ENCODE measurements at regions not wholly inside any gene's neighbourhood (a gene's known extent, or its start where the extent isn't known, plus 50 kb on each side); places are given as distances from the start of the nearest gene placed in this dataset.

- DNase-seq = no peak
- Histone ChIP-seq H3K9me3 (replicated peaks) (no peaks in the 10 kb centered on the region), H3K27ac (replicated peaks) (no peak overlapping the region), H3K27me3 (ENCODE audit: low read depth) (no peaks in the 10 kb centered on the region), H3K4me1 (no peaks in the 10 kb centered on the region), H3K4me3 (no peak overlapping the region), H3K36me3 (no peaks in the 10 kb centered on the region)
- intact Hi-C loops (cut with micrococcal nuclease) = no loop called here
- no peak for TF ChIP-seq CTCF (IDR thresholded peaks at IDR 0.05; ENCODE audit: borderline replicate concordance)
These were observed 387.7 kb upstream of the CLINT1 start for GRCh38 chr5:158246661-158247060.

- H3K36me3 ChIP-seq = no peaks in the 10 kb centered on the region
- H3K27ac ChIP-seq (replicated peaks) = no peak overlapping the region
- H3K4me1 ChIP-seq = no peaks in the 10 kb centered on the region
- no peaks in the 10 kb centered on the region for H3K9me3 ChIP-seq (replicated peaks)
- intact Hi-C loops (cut with micrococcal nuclease) = no loop called here
- DNase-seq = no peak
- no peak for TF ChIP-seq CTCF (IDR thresholded peaks at IDR 0.05; ENCODE audit: borderline replicate concordance)
- no peak overlapping the region for H3K4me3 ChIP-seq
- no peaks in the 10 kb centered on the region for H3K27me3 ChIP-seq (ENCODE audit: low read depth)
These were observed 386.6 kb upstream of the CLINT1 start for GRCh38 chr5:158245513-158245912.

- H3K36me3 ChIP-seq = no peaks in the 10 kb centered on the region
- H3K4me1 ChIP-seq = no peaks in the 10 kb centered on the region
- H3K9me3 ChIP-seq (replicated peaks) = no peaks in the 10 kb centered on the region
- no peak for DNase-seq
- no peak for TF ChIP-seq CTCF (IDR thresholded peaks at IDR 0.05; ENCODE audit: borderline replicate concordance)
- no peak overlapping the region for H3K4me3 ChIP-seq
- H3K27me3 ChIP-seq (ENCODE audit: low read depth) = no peaks in the 10 kb centered on the region
- no peak overlapping the region for H3K27ac ChIP-seq (replicated peaks)
- intact Hi-C loops (cut with micrococcal nuclease) = no loop called here
These were observed 385.9 kb upstream of the CLINT1 start for GRCh38 chr5:158244882-158245281.

- no peaks in the 10 kb centered on the region for H3K9me3 ChIP-seq (replicated peaks)
- no peaks in the 10 kb centered on the region for H3K36me3 ChIP-seq
- H3K27me3 ChIP-seq (ENCODE audit: low read depth) = no peaks in the 10 kb centered on the region
- no peak for TF ChIP-seq CTCF (IDR thresholded peaks at IDR 0.05; ENCODE audit: borderline replicate concordance)
- intact Hi-C loops (cut with micrococcal nuclease) = no loop called here
- no peak overlapping the region for H3K27ac ChIP-seq (replicated peaks)
- no peaks in the 10 kb centered on the region for H3K4me1 ChIP-seq
- no peak for DNase-seq
- H3K4me3 ChIP-seq = no peak overlapping the region
These were observed 377.8 kb upstream of the CLINT1 start for GRCh38 chr5:158236511-158237335.

- TF ChIP-seq CTCF (IDR thresholded peaks at IDR 0.05; ENCODE audit: borderline replicate concordance) = no peak
- intact Hi-C loops (cut with micrococcal nuclease) = no loop called here
- Histone ChIP-seq H3K27me3 (ENCODE audit: low read depth) (no peaks in the 10 kb centered on the region), H3K4me1 (no peaks in the 10 kb centered on the region), H3K9me3 (replicated peaks) (no peaks in the 10 kb centered on the region), H3K27ac (replicated peaks) (no peak overlapping the region), H3K36me3 (no peaks in the 10 kb centered on the region), H3K4me3 (no peak overlapping the region)
- no peak for DNase-seq
These were observed 376.2 kb upstream of the CLINT1 start for GRCh38 chr5:158235159-158235547.

Data from left ventricle myocardium inferior (tissue), 1 donor.